Transverse colon (tissue), 4 donors: ENCODE measurements at regions not wholly inside any gene's neighbourhood (a gene's known extent, or its start where the extent isn't known, plus 50 kb on each side); places are given as distances from the start of the nearest gene placed in this dataset.

ENCODE experiments used
- CTCF ChIP-seq, 5 experiments: fragments of 200-600 bp in 3 of 5; fragments of 450-650 bp in 2 of 5; sonication (generic) in 3 of 5; IDR thresholded peaks; 1 replicate in 2 of 5; 2 replicates in 3 of 5; pipeline ENCODE4 v1.5.1; 2016 to 2017; ENCODE audit warnings: antibody characterized with exemption in 5 of 5, inconsistent platforms in 3 of 5, mild to moderate bottlenecking in 2 of 5, moderate library complexity in 1 of 5
- POLR2AphosphoS5 ChIP-seq, 3 donors: sonication (generic); formaldehyde crosslinking; IDR thresholded peaks; one replicate each; pipeline ENCODE4 v1.6.1; 2016; ENCODE audit warnings: antibody characterized with exemption in 3 of 3

GRCh38 chr6:139983555-139984276, 609.3 kb upstream of the CITED2 start:
- TF ChIP-seq CTCF (IDR thresholded peaks at IDR 0.05), result no peak
- peak; percentile 40 to 80 (median 42) for TF ChIP-seq POLR2AphosphoS5 (IDR thresholded peaks at IDR 0.05)
